ENCODE measurements at regions not wholly inside any gene's neighbourhood (a gene's known extent, or its start where the extent isn't known, plus 50 kb on each side); places are given as distances from the start of the nearest gene placed in this dataset.

GRCh38 chr21:15260604-15261003 lies 195.8 kb upstream of the NRIP1 start:
- TF ChIP-seq POLR2A (IDR thresholded peaks at IDR 0.05) = no peak
- no peak for TF ChIP-seq EP300 (IDR thresholded peaks at IDR 0.05)
- TF ChIP-seq CTCF (IDR thresholded peaks at IDR 0.05) = no peak
